Activated CD8-positive, alpha-beta memory T cell treated with anti-CD3 and anti-CD28 coated beads, Interleukin-2, amount 50 U/mL, for 4 hours (primary cell): ENCODE measurements at regions not wholly inside any gene's neighbourhood (a gene's known extent, or its start where the extent isn't known, plus 50 kb on each side); places are given as distances from the start of the nearest gene placed in this dataset.
"Not testable (repeated sequence)": the region's sequence is repeated elsewhere in the genome, so short reads cannot be mapped to it uniquely, and the experiment has no call there.

Source experiments
- DNase-seq: peaks from one replicate; pipeline ENCODE4 v3.0.0-alpha.2; 2020

DNA sequence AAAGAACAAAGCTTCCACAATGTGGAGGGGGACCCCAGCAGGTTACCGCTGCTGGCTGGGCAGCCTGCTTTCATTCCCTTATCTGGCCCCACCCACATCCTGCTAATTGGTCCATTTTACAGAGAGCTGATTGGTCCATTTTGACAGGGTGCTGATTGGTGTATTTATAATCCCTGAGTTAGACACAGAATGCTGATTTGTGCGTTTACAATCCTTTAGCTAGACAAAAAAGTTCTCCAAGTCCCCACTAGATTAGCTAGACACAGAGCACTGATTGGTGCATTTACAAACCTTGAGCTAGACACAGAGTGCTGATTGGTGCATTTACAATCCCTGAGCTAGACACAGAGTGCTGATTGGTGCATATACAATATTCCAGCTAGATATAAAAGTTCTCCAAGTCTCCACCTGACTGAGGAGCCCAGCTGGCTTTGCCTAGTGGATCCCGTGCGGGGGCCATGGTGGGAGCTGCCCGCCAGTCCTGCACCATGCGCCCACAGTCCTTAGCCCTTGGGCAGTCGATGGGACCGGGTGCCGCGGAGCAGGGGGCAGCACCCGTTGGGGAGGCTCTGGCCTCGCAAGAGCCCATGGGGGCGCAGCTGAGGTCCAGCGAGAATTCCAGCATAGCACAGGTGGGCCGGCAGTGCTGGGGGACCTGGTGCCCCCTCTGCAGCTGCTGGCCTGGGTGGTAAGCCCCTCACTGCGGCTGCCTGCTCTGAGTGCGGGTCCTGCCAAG, 88.8 kb upstream of the MYLIP start:
- not testable (repeated sequence) for DNase-seq

DNA sequence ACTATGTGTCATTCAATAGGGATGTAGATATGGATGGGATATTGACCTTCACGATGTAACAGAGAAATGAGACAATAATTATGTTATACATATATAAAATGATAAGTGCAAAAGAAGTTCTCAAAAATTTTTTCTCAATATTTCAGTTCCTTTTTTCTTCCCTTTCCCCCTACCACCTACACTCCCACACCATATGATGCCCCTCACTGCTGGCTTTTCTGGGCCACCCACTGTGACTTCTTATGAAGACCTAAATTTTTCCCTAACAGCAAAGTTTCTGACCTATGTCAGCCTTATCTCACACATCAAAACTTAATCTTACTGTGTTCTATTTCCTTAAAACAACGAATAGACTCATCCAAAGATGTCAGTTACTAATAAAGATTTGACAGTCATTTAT, 89.9 kb upstream of the MYLIP start:
- DNase-seq = no peak

DNA sequence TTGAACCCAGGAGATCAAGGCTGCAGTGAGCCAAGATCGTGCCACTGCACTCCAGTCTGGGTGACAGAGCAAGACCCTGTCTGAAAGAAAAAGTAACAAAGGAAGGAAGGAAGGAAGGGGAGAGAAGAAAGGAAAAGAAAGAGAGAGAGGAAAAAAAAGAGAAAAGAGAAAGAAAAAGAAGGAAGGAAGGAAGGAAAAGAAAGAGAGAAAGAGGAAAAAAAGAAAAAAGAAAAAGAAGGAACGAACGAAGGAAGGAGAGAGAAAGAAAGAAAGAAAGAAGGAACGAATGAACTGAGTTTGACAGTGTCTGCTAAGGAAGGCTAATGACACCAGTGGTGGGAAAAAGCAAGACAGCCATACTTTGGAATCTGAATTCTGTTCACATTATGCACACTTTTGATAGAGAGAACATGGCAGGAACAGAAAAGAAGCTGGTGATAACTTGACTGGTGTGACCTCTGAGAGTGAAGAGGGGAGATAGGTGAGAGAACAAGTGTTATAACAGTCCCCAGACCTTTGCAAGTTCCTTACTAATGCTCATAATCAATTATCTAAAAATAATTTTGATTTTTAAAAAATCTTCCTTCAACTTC, 93.3 kb upstream of the MYLIP start:
- no peak for DNase-seq

DNA sequence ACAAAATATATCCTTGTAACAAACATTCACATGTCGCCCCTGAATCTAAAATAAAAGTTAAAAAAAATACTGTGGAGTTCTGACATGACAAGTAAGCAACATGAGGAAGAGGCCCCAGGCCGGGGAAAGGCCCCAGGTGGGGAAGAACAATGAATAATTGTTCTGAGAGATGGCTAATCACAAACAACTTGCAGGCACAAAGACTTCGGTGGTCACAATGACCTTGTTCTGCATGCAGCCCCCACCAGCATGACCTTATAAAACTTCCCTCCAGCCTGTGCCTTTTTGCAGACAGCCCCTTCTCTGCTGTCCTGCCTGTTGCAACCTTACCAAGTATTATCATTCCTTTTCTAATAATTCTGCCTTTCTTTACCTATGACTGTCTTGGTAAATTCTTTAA, 95.7 kb upstream of the MYLIP start:
- DNase-seq = no peak

DNA sequence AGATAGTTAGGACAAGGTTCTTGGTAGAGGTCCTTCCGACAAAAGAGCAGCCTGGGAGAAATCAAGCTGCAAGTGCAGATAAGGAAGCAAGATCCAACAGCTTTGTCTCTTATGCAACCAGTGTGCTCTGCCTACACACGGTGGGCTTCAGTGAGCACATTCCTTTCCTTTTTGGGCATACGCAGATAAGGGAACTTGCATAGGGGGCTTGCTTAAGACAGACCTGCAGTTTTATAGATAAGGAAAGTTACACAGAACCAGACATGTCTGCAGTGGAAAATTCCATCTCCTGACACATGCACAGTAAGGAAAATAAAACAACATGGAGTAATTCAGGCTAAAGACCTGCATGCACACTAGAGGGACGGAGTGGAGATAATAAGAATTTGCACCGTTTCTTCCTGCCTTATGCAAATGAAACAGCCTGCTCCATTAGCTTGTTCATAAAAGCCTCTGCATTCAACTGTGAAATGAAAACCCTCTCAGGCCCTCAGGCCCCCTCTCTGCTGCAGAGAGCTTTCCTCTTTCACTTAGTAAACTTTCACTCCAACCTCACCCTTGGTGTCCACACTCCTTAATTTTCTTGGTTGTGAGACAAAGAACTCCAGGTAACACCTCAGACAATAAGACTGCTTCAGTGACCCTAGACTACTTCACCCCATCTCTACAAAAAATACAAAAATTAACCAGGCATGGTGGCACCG, 97.5 kb upstream of the MYLIP start:
- no peak for DNase-seq

DNA sequence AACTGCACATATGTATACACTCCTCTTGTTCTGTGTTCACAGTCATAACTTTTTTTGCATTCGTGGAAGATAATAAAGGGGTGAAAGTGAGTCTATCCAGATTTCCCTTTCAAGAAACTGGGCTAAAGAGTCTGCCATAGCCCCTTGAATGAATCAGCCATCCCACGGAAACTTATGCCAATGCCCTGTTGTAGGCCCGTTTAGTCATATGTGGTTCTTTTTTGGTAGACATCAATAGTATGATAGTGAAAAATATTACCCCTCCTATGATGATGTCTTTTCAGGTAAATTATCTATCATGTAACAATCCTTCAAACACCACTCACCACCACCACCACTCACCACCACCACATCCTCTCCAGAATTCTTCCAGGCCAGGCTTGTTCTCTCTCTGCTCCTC, 99.9 kb upstream of the MYLIP start:
- DNase-seq = no peak

DNA sequence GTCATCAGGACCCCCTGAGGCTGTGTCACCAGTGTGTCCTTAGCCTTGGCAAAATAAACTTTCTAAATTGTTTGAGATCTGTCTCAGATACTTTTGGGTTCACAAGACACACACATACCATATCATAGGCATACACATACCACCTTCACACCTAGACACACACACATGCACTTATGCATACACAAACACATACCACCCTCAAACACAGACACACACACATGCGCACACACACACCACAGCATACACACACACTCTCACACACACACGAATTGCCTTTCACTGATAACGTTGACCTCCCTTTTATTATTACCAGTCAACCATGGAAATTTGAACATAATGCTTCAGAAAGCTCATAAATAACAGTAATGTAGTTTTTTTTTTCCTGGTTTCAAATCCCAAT, 108.6 kb upstream of the MYLIP start:
- DNase-seq = no peak

DNA sequence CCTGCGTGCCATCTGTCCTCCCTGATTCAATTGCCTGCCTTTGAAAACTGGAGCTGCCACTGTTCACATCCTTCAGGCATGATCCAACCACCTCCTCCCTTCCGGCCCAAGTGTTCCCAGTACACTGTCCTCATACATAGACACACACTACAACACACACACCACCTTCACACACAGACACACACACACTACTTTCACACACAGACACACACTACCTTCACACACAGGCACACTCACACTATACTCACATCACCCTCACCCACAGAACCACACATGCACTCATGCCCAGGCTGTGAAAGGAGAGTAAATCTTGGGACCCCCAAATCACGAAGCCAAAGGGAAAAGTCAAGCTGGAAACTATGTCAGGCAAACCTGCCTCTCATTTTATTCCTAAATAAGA, 109.4 kb upstream of the MYLIP start:
- DNase-seq = no peak

DNA sequence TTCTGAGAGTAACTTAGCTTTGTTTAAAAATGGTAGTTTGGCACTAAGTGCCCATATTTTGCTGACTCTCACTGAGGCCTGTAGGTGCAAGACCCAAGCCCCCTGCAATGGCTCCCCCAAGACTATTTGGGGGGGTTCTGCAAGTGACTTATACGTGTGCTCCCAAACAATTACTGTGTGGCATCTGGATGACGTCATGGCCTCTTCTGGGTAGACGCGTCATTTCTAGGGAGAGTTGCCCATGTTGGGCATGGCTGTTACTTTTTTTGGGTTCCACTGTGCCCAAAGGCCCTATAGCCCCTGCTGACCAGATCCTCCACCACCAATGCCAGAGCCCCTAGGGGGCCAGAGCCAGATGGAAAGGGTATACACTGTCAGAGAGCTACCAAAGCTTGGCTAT, 110.3 kb upstream of the MYLIP start:
- DNase-seq = no peak

DNA sequence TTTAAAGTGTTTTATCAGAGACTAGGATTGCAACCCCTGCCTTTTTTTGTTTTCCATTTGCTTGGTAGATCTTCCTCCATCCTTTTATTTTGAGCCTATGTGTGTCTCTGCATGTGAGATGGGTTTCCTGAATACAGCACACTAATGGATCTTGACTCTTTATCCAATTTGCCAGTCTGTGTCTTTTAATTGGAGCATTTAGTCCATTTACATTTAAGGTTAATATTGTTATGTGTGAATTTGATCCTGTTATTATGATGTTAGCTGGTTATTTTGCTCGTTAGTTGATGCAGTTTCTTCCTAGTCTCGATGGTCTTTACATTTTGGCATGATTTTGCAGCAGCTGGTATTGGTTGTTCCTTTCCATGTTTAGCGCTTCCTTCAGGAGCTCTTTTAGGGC, 114.6 kb upstream of the MYLIP start:
- DNase-seq = not testable (repeated sequence)

DNA sequence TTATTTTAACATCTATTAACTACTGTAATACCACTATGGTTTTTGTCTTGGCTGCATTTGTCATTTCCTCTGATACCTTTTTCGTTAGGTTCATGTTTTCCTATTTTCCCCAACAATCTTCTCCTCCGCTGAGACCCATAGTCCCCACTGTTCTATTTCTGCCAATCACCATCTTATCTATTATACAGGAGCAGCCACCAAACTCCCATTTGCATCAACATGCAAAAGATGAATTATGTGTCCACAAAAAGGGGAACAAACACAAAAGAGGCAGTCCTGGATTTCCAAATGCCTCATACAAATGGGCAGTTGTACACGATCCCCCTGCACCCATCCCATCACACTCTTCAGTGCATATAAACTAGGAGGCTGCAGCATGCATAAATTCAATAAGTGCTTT, 121.7 kb upstream of the MYLIP start:
- no peak for DNase-seq

DNA sequence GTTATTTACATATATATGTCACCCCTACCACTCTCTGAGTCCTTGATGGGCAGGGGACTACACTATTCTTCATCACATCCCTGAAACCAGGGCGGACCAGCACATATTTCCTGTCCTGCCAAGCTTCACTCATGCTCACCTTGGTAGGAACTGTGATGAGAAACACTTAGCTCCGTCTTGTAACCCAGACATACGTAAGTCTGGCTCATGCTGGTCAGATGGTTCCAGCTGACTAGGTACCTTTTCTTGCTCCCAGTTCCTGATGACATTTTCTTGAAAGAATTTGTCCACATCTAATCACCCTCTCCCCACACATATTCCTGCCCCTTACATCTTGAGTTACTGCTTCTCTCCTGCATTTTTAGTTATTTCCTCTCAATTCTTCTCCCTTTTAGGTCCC, 122.2 kb upstream of the MYLIP start:
- no peak for DNase-seq

DNA sequence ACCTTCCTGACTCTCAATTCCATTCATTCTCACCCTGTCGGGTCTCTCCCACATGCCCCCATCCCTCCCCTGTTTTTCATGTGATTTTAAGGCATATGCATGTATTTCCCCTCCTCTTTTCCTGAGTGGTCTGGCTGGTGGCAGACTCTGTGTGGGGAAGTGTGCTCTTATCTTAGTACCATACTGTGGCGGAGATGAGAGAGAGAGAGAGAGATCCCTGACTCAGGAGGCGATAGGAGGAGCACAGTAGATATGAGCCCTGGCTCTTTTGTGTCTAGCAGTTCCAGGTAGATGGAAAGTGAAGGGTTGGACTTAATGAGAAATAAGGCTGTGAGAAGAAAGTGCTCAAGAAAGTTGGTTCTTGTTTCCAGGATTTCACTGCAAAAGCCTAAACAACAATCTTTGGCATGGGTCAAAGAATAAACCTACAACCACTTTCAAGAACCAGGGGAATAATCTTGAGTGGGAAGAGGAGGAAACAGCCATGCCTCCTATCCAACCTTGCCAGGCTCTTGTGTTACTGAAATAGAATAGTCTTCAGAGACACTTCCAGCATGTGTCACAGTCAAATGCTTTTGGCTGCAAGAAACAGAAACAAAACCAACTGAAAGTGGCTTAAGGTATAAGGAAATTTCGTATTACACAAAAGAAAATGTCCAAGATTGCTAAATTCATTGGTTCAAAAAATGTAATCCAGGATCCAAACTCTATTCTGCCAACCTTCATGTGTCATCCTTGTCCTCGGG, 123.8 kb upstream of the MYLIP start:
- DNase-seq = no peak

DNA sequence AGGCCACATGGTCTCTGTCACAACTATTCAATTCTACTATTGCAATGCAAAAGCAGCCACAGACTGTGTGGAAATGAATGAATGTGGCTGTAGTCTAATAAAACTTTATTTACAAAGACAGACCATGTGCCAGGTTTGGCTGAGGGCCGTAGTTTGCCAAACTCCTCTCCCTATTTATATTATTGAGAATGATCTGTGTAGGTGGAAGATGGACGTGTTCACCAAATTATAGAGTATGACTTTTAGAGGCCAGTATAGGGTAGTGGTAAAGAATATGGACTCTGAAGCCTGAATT, 125.7 kb upstream of the MYLIP start:
- DNase-seq = no peak

DNA sequence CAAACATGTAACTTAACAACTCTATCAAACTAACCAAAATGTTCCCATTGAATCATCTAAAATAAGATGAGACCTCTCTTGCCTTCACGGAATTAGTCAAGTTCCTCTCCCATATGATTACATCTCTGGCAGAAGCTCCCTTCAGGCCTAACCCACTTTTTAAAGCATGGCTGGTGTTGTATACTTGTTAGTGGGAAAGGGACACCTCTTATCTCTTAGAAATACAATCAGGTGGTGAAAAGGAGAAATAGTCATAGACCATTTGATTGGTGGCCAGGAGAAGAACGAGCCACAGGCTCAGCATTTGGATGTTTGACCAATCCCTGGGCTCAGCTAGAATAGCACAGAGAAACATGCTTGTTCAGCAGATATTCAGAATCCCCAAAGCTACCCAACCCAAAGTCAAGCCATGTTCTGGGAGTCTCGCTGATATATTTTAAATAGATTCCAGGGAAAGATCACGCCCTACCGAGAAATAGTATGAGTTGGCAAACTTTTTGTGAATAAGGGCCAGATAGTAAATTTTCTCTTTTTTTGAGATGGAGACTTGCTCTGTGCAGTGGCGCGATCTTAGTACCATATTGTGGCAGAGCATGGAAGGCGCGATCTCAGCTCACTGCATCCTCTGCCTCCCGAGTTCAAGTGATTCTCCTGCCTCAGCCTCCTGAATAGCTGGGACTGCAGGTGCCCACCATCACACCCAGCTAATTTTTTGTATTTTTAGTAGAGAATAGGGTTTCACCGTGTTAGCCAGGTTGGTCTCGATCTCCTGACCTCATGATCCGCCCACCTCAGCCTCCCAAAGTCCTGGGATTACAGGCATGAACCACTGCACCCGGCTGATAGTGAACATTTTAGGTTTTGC, 126.3 kb upstream of the MYLIP start:
- DNase-seq = no peak

DNA sequence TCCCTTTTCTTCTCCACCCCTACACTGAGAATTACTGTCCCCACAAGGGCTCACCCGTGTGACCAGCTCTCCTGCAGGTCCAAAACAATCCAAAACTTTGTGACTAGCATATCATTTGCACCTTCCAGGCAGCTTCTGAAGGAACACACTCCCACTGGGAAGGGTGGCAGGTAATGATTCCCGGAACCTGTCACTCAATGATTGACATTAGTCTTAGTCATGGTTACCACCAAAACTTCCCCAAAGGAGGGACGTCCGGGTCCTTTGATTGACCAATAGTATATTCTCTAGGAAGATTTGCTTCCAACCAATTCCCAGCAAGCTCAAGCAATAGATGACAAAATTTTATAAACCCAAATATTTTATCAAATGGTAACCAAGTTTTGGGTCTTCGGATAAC, 127.7 kb upstream of the MYLIP start:
- no peak for DNase-seq

DNA sequence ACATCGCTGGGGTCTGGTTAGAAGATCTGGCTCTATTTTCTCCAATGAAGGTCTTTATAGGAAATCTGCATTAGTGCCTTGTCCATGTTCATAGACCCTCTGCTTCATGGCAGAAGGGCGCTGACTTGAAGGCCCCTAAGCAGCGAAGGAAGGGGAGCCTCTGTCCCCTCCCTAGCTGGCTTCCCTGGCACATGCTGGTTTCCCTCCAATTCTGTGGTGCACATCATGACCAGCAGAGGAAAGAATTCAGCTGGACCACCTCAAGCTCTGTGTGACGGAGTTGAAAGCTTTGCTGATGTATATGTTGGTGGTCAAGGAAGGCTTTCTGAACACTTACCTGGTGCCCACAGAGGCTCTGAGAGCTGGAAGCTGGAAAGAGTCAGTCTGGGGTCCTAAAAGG, 129.7 kb upstream of the MYLIP start:
- DNase-seq = no peak

DNA sequence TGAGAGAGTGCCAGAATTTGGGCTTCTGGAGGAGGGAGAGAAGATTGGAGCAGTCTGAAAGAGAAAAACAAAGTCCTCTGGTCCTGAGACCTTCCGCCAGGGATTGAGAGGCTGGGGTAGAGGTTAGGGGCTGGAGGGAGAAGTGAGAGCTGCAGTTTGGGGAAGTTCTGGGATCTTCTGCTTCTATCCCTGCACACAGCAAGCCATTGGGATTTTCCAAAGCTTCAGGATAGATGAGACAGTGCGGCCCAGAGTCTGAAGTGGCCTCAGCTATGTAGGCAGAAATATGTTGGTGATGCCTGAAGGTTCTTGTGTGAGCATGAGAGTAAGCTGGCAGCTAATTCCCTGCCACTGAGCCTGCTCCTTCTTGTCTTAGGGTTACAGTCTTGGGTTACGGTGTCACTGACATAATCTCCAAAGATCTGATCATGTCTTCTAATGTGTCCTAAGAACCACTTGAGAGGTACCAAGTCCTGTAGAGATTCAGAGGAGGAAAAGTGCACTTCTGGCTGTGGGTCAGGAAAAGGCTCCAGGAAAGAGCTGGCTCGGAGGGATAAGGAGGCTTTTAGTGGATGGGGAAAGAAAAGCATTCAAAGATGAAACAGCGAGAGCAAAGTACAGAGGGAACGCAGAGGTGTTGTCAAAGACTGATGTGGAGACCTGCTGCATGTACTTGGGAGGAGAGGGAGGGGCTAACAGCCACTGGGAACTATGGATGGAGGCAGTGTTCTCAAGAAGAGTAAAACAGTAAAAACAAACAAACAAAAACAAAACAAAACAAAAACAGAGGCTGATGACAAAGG, 131.1 kb upstream of the MYLIP start:
- DNase-seq = no peak

DNA sequence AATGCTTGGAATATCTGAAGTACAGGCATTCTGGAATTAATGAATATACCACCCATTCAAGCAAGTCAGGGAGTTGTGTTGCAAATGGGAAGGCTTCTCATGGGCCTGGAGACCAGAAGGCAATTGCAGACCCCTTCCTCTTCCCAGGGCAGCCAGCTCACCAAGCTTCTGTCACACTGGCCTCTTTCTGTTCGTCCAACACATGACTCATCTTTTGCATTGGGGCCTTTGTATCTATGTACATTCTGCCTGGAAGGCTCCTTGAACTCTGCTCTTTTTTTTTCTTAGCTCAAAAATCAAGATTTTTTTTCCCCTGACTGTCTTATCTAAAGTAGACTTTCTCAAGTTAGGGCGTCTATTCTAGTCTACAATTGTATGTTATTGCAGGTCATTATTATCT, 132.9 kb upstream of the MYLIP start:
- no peak for DNase-seq

DNA sequence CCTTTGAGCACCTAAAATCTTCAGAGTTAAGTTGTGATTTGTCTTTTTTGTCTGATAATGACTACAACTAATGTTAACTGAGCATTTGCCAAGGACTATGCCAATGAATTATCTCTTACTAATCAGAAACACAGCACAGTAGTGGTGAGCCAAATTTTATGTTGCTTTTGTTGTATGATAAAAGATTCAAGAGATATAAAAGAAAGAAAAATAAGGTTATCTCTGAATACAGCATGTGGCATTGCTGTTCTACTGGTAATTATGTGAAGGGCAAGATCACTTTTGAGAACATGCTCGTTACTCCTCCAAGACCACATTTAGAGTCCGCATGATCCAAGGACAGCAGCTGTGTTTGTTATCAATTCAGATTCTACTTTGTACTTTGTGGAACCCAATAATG, 133.4 kb upstream of the MYLIP start:
- no peak for DNase-seq

DNA sequence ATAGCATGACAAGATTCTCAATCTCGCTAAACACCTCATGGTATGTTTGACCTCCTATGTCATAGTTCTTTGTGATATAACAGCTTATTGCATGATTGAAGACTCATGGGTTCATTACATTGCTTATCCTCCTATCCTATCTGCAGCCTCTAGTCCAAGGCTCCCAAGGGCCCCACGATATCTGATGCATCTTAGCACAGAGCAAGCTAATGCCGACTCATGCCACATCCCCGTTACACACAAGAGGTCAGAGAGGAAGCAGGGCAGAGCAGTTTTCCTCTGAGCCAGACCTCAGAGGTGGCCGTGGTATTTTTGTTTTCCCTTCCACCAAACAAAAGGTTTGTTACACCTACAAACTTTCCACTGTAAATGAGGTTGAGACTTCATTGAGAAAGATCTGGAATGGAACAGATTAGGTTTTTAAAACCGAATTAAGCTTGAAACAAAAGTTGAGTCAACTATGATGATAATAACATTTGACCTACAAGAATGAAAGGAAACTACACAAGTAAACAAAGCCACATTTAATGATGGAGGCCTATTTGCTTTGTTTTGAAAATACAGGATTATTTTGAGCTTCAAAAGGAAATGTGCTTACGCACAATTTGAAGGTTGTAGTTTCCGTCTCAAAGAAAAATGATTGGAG, 133.9 kb upstream of the MYLIP start:
- DNase-seq = no peak
